ENCODE measurements at regions not wholly inside any gene's neighbourhood (a gene's known extent, or its start where the extent isn't known, plus 50 kb on each side); places are given as distances from the start of the nearest gene placed in this dataset.

- POLR2A ChIA-PET: no interaction called here
- Histone ChIP-seq H3K36me3 (ENCODE audit: control insufficient read depth, insufficient read depth, low read length) (no peaks in the 10 kb centered on the region), H3K4me3 (ENCODE audit: low read depth, low read length) (no peak overlapping the region), H3K27me3 (ENCODE audit: control insufficient read depth, insufficient read depth, low read length) (no peaks in the 10 kb centered on the region; the same call in 1 of the 2 replicates)
- TF ChIP-seq, protein P1, sequence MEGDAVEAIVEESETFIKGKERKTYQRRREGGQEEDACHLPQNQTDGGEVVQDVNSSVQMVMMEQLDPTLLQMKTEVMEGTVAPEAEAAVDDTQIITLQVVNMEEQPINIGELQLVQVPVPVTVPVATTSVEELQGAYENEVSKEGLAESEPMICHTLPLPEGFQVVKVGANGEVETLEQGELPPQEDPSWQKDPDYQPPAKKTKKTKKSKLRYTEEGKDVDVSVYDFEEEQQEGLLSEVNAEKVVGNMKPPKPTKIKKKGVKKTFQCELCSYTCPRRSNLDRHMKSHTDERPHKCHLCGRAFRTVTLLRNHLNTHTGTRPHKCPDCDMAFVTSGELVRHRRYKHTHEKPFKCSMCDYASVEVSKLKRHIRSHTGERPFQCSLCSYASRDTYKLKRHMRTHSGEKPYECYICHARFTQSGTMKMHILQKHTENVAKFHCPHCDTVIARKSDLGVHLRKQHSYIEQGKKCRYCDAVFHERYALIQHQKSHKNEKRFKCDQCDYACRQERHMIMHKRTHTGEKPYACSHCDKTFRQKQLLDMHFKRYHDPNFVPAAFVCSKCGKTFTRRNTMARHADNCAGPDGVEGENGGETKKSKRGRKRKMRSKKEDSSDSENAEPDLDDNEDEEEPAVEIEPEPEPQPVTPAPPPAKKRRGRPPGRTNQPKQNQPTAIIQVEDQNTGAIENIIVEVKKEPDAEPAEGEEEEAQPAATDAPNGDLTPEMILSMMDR (IDR thresholded peaks at IDR 0.05; ENCODE audit: insufficient read depth, low read depth, low read length): no peak
- DNase-seq (ENCODE audit: low read depth): no peak
- CTCF ChIA-PET: no interaction called here
These were observed 169.2 kb downstream of the LYPLAL1 start for GRCh38 chr1:219342836-219343235.

- ChIA-PET CTCF (no interaction called here), POLR2A (no interaction called here)
- Histone ChIP-seq H3K36me3 (ENCODE audit: control insufficient read depth, insufficient read depth, low read length) (no peaks in the 10 kb centered on the region), H3K4me3 (ENCODE audit: low read depth, low read length) (no peak overlapping the region), H3K27me3 (ENCODE audit: control insufficient read depth, insufficient read depth, low read length) (no peaks in the 10 kb centered on the region; the same call in 1 of the 2 replicates)
- TF ChIP-seq, protein P1 (IDR thresholded peaks at IDR 0.05; ENCODE audit: insufficient read depth, low read depth, low read length): no peak
- DNase-seq (ENCODE audit: low read depth): no peak
These were observed 167.1 kb downstream of the LYPLAL1 start for GRCh38 chr1:219340796-219341195.

DNA sequence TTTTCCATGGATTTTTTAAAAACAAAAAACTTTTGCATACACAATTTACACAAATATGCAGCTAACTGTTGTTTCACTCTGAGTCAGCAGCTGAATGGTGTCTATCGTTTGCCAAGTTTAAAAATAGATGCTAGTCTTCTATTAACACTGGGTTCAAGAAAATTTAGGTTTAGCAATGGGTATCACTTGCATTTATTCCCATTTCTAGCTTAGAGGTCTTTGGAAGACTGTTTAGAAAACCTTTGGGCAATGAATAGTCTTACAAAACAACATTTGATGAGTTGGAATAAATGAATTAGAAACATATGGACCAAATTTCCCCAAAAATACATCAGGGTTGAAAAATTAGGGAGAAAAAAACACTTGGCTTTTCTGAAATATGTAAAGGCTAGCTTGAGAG lies 165.8 kb downstream of the LYPLAL1 start:
- no peaks in the 10 kb centered on the region for H3K27me3 ChIP-seq (ENCODE audit: control insufficient read depth, insufficient read depth, low read length)
- H3K36me3 ChIP-seq (ENCODE audit: control insufficient read depth, insufficient read depth, low read length): no peaks in the 10 kb centered on the region
- no peak for DNase-seq (ENCODE audit: low read depth)
- ChIA-PET POLR2A (no interaction called here), CTCF (interaction anchor here (1.1 to 1.5 kb wide), 2 partner anchors 9 to 185 kb away, joined by 3 to 4 read pairs; no protein-coding TSS in a partner anchor)
- H3K4me3 ChIP-seq (ENCODE audit: low read depth, low read length): no peak overlapping the region
- TF ChIP-seq, protein P1 (IDR thresholded peaks at IDR 0.05; ENCODE audit: insufficient read depth, low read depth, low read length): no peak

DNA sequence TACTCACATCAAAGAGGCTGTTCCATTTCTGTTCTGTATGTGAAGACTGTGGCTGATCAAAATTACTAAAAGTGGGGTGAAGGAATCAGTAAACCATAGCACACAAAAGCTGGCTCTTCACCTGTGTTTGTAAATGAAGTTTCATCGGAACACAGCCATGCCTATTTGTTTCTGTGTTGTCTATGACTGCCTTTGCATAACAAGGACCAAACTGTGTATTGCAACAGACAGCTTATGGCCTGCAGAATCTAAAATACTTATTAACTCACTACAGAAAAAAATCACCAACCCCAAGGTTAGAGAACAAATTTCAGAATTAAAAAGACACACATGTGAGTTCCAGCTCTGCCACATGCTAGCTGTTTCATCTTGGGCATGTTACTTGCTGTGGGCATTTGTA lies 163.9 kb downstream of the LYPLAL1 start:
- no peak for DNase-seq (ENCODE audit: low read depth)
- CTCF ChIA-PET: no interaction called here
- Histone ChIP-seq H3K36me3 (ENCODE audit: control insufficient read depth, insufficient read depth, low read length) (no peaks in the 10 kb centered on the region), H3K4me3 (ENCODE audit: low read depth, low read length) (no peak overlapping the region), H3K27me3 (ENCODE audit: control insufficient read depth, insufficient read depth, low read length) (no peaks in the 10 kb centered on the region)
- TF ChIP-seq, protein P1 (IDR thresholded peaks at IDR 0.05; ENCODE audit: insufficient read depth, low read depth, low read length): no peak
- POLR2A ChIA-PET: no interaction called here

- H3K4me3 ChIP-seq (ENCODE audit: low read depth, low read length): no peak overlapping the region
- ChIA-PET CTCF (no interaction called here), POLR2A (no interaction called here)
- TF ChIP-seq, protein P1 (IDR thresholded peaks at IDR 0.05; ENCODE audit: insufficient read depth, low read depth, low read length): no peak
- no peaks in the 10 kb centered on the region for H3K36me3 ChIP-seq (ENCODE audit: control insufficient read depth, insufficient read depth, low read length)
- no peak for DNase-seq (ENCODE audit: low read depth)
- peaks cover 2% of the 10 kb centered on the region; the same call in 1 of the 2 replicates for H3K27me3 ChIP-seq (ENCODE audit: control insufficient read depth, insufficient read depth, low read length)
These were observed 159.9 kb downstream of the LYPLAL1 start for GRCh38 chr1:219333626-219334025.

Data from BJ (cell line).